ENCODE measurements at regions not wholly inside any gene's neighbourhood (a gene's known extent, or its start where the extent isn't known, plus 50 kb on each side); places are given as distances from the start of the nearest gene placed in this dataset.

GRCh38 chr1:239600588-239600987 is 214.2 kb downstream of the CHRM3 start:
- TF ChIP-seq CTCF (IDR thresholded peaks at IDR 0.05; ENCODE audit: low read depth, low read length) (no peak), POLR2A (IDR thresholded peaks at IDR 0.05; ENCODE audit: extremely low read depth, insufficient read length) (no peak)
